K562 (cell line): ENCODE measurements at regions not wholly inside any gene's neighbourhood (a gene's known extent, or its start where the extent isn't known, plus 50 kb on each side); places are given as distances from the start of the nearest gene placed in this dataset.

Experiments used
- ATAC-seq: fragments of 200-7000 bp; cut with Tn5 transposase; 3 replicates; pipeline ENCODE4 v1.9.1; 2020; ENCODE audit warnings: moderate library complexity
- BruUV-seq: library from RNA; stranded (reverse); fragments of 400-500 nt; replicated peaks from 2 replicates; lab custom pipeline; 2021; lab: Mats Ljungman, UMichigan
- CTCF ChIA-PET: fragments of 300-600 bp; formaldehyde crosslinking; extraction: SDS; loops from one replicate; lab custom pipeline; 2021; ENCODE audit warnings: low intra/inter-chr PET ratio; lab: Yijun Ruan, JAX
- POLR2A ChIA-PET: fragments of 300-600, 350-650 bp; sonication (Branson Sonifier 250); formaldehyde crosslinking; extraction: SDS; loops from one replicate; lab custom pipeline; 2021; ENCODE audit warnings: antibody characterized with exemption, inconsistent platforms; lab: Yijun Ruan, JAX
- DNase-seq, 4 experiments: peaks; one replicate each; pipeline versions ENCODE4 v3.0.0 to v3.0.0-alpha.2; 2011 to 2018; ENCODE audit warnings: low spot score in 3 of 4, mixed read lengths in 3 of 4; ENCODE audit errors: extremely low read depth in 1 of 4
- FAIRE-seq: peaks from 2 replicates; lab custom pipeline; 2011; peaks lifted over from hg19 to GRCh38; lab: Jason Lieb, UNC
- H2AFZ ChIP-seq: 2 replicates; pipeline ENCODE4 v1.6.0; 2011; ENCODE audit warnings: low read depth, low read length, control low read depth, inconsistent platforms
- H3K27ac ChIP-seq: fragments of 200-600 bp; 3 replicates; pipeline ENCODE4 v1.8.0; 2011; ENCODE audit warnings: low read depth, mild to moderate bottlenecking, control low read depth, inconsistent platforms, low read length, moderate library complexity, mixed read lengths; ENCODE audit errors: extremely low read depth
- H3K27me3 ChIP-seq, 2 experiments: fragments of 300-600 bp in 1 of 2; 2 replicates in 1 of 2; 3 replicates in 1 of 2; pipeline versions ENCODE4 v1.6.0 to v1.8.0; 2011; ENCODE audit warnings: inconsistent platforms in 2 of 2, low read length in 2 of 2, mild to moderate bottlenecking in 1 of 2, mixed read lengths in 1 of 2, moderate library complexity in 1 of 2; ENCODE audit not compliant: control insufficient read depth in 2 of 2, insufficient read depth in 2 of 2
- H3K36me3 ChIP-seq: fragments of 300-600 bp; 3 replicates; pipeline ENCODE4 v1.8.0; 2011; ENCODE audit warnings: mild to moderate bottlenecking, low read length, inconsistent platforms; ENCODE audit not compliant: control insufficient read depth, insufficient read depth
- H3K4me1 ChIP-seq, 2 experiments: fragments of 200-600 bp in 1 of 2; replicated peaks in 1 of 2; 2 replicates in 1 of 2; 3 replicates in 1 of 2; pipeline versions ENCODE4 v1.5.1 to v1.8.0; 2011; ENCODE audit warnings: inconsistent platforms in 2 of 2, low read length in 2 of 2, mild to moderate bottlenecking in 1 of 2, mixed read lengths in 1 of 2, moderate library complexity in 1 of 2; ENCODE audit not compliant: control insufficient read depth in 2 of 2, insufficient read depth in 2 of 2
- H3K4me2 ChIP-seq: 2 replicates; pipeline ENCODE4 v1.6.1; 2011; ENCODE audit warnings: low read length, control low read depth, inconsistent platforms, mixed read lengths; ENCODE audit not compliant: insufficient read depth
- H3K4me3 ChIP-seq: fragments of 200-600 bp; sonication (generic), shearing (Covaris generic); 2 replicates; pipeline ENCODE4 v1.5.1; 2016; ENCODE audit warnings: control low read depth, inconsistent platforms
- H3K79me2 ChIP-seq: fragments of 200-600 bp; 3 replicates; pipeline ENCODE4 v1.8.0; 2011; ENCODE audit warnings: low read length, inconsistent platforms; ENCODE audit not compliant: control insufficient read depth, insufficient read depth
- H3K9ac ChIP-seq, 2 experiments: 2 replicates each; pipeline versions ENCODE4 v1.6.0 to v1.6.1; 2011; ENCODE audit warnings: low read depth in 2 of 2, low read length in 2 of 2, control low read depth in 1 of 2, inconsistent platforms in 1 of 2, mild to moderate bottlenecking in 1 of 2, mixed read lengths in 1 of 2; ENCODE audit not compliant: insufficient read depth in 1 of 2
- H3K9me1 ChIP-seq: one replicate; pipeline ENCODE4 v1.6.0; 2011; ENCODE audit warnings: inconsistent platforms, mild to moderate bottlenecking, low read length, moderate library complexity; ENCODE audit not compliant: control insufficient read depth, insufficient read depth
- H3K9me3 ChIP-seq: replicated peaks from 2 replicates; pipeline ENCODE4 v1.5.1; 2011; ENCODE audit warnings: low read depth, low read length, inconsistent platforms; ENCODE audit not compliant: control insufficient read depth, insufficient read depth
- H4K20me1 ChIP-seq: replicated peaks from 2 replicates; pipeline ENCODE4 v1.6.1; 2011; ENCODE audit warnings: low read length, inconsistent platforms, mixed read lengths; ENCODE audit not compliant: control insufficient read depth, insufficient read depth
- ADNP ChIP-seq: fragments of 200-800 bp; sonication (Bioruptor generic); IDR thresholded peaks from 2 replicates; pipeline ENCODE4 v1.6.1; 2016; ENCODE audit warnings: missing genetic modification characterization, missing compliant biosample characterization
- POLR2G ChIP-seq: fragments of 200-400 bp; formaldehyde crosslinking; IDR thresholded peaks from 2 replicates; pipeline ENCODE4 v1.6.1; 2017; ENCODE audit warnings: low read depth, mild to moderate bottlenecking, antibody characterized with exemption, low read length, moderate library complexity
- ZBTB1 ChIP-seq: sonication (generic); formaldehyde crosslinking; IDR thresholded peaks from 2 replicates; pipeline ENCODE4 v1.8.1; 2023; ENCODE audit warnings: missing genetic modification reagents, low read depth, mild to moderate bottlenecking, borderline replicate concordance
- WGBS: fragments of 100-300 bp; shearing (Covaris generic); methylation state at CpG from one replicate; pipeline ENCODE4 v1.1.6; 2016; ENCODE audit warnings: low coverage, mixed read lengths; ENCODE audit not compliant: insufficient coverage; ENCODE audit errors: missing lambda C conversion rate; 5-methylcytosine and 5-hydroxymethylcytosine counted together
- in situ Hi-C: fragments of 300-500 bp; cut with MboI; formaldehyde crosslinking; loops from 4 replicates; pipeline ENCODE4 v1.15.0; 2018; ENCODE audit warnings: inconsistent platforms, mixed read lengths
- intact Hi-C: fragments of 100-400 bp; cut with micrococcal nuclease; formaldehyde crosslinking; loops from 2 replicates; pipeline ENCODE4 v1.14.2; 2022
- TF ChIP-seq, protein P1 (sequence below): sonication (generic); formaldehyde crosslinking; IDR thresholded peaks from 2 replicates; pipeline ENCODE4 v1.8.1; 2023; ENCODE audit warnings: mild to moderate bottlenecking, missing genetic modification reagents

DNA sequence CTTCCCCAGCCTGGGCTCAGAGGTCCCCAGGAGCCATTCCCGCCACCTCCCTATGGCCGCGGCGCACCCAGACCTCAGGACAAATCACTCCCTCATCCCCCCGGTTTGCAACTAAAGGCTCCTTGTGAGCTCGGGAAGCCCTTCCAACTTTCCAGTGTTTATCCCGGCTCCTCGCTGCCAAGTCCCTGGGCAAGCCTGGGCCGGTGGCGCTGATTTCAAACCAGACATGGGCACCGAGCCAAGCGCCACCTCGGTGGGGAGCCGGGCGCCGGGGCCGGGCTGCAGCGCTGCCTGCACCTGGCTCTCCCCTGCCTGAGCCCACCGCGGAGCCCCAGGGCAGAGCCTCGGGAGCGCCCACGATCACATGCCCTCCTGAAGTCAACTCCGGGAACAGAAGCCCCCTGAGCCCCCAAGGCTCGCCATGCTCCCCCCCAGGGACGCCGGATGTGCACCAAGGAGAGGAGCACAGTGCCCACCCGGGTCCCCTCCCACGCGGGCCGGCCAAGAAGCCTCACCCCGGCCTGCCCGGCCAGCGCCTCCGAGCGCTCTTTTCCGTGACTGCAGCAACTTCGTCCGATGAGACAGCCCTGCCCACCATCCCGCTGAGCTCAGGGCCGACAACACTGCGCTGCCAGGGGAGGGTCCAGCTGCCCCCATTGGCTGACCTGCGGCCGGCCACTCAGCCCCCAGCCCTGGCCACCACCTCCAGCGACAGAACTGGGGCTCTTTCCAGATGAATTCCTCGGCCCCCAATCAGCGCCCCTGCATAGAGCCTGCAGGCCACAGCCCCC, 50.0 kb downstream of the NCOR2 start:
- peaks cover 2% of the 10 kb centered on the region for H3K9me3 ChIP-seq
- FAIRE-seq (no peak), ATAC-seq (no peak), DNase-seq (no peak)
- no peak overlapping the region for H3K4me2 ChIP-seq
- peaks cover 16% of the 10 kb centered on the region; the same call in 2 of the 3 replicates for H3K36me3 ChIP-seq
- no peak overlapping the region for H3K4me3 ChIP-seq
- no peaks in the 10 kb centered on the region for H3K27me3 ChIP-seq
- peaks cover 76% of the 10 kb centered on the region for H3K79me2 ChIP-seq
- ChIA-PET CTCF (no interaction called here), POLR2A (no interaction called here)
- BruUV-seq = no TSS peak
- intact Hi-C loops (no loop called here), in situ Hi-C loops (no loop called here)
- WGBS = 91% methylated on average over 18 of the region's 47 CpGs
- H3K4me1 ChIP-seq = peaks cover 27 to 63% of the 10 kb centered on the region in 2 experiments
- peaks cover 5% of the 10 kb centered on the region for H3K9me1 ChIP-seq
- no peak overlapping the region for H2AFZ ChIP-seq
- TF ChIP-seq POLR2G (0 out of 2 replicates have a peak, but pooled peaks have one; percentile 5), ZBTB1 (no peak), ADNP (peak; percentile 13; the same call in 1 of the 2 replicates)
- TF ChIP-seq, protein P1, sequence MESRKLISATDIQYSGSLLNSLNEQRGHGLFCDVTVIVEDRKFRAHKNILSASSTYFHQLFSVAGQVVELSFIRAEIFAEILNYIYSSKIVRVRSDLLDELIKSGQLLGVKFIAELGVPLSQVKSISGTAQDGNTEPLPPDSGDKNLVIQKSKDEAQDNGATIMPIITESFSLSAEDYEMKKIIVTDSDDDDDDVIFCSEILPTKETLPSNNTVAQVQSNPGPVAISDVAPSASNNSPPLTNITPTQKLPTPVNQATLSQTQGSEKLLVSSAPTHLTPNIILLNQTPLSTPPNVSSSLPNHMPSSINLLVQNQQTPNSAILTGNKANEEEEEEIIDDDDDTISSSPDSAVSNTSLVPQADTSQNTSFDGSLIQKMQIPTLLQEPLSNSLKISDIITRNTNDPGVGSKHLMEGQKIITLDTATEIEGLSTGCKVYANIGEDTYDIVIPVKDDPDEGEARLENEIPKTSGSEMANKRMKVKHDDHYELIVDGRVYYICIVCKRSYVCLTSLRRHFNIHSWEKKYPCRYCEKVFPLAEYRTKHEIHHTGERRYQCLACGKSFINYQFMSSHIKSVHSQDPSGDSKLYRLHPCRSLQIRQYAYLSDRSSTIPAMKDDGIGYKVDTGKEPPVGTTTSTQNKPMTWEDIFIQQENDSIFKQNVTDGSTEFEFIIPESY (CRISPR knock-in tag) = peak; percentile 93
- no peak overlapping the region for H3K27ac ChIP-seq
- H4K20me1 ChIP-seq = peaks cover 34% of the 10 kb centered on the region
- no peak overlapping the region for H3K9ac ChIP-seq
